GM19438 (cell line): ENCODE measurements at regions not wholly inside any gene's neighbourhood (a gene's known extent, or its start where the extent isn't known, plus 50 kb on each side); places are given as distances from the start of the nearest gene placed in this dataset.
"Not testable (repeated sequence)": the region's sequence is repeated elsewhere in the genome, so short reads cannot be mapped to it uniquely, and the experiment has no call there.

ENCODE experiments used
- ATAC-seq: cut with Tn5 transposase; IDR thresholded peaks from one replicate; pipeline ENCODE4 v1.9.1; 2021; ENCODE audit warnings: low read depth; ENCODE audit not compliant: unreplicated experiment

GRCh38 chr5:44756097-44756496 is 52.6 kb upstream of the MRPS30 start:
- ATAC-seq, result not testable (repeated sequence)

GRCh38 chr5:44747396-44747795 is 61.4 kb upstream of the MRPS30 start:
- ATAC-seq, result no peak

GRCh38 chr5:44740660-44741059 is 68.1 kb upstream of the MRPS30 start:
- ATAC-seq, result no peak

DNA sequence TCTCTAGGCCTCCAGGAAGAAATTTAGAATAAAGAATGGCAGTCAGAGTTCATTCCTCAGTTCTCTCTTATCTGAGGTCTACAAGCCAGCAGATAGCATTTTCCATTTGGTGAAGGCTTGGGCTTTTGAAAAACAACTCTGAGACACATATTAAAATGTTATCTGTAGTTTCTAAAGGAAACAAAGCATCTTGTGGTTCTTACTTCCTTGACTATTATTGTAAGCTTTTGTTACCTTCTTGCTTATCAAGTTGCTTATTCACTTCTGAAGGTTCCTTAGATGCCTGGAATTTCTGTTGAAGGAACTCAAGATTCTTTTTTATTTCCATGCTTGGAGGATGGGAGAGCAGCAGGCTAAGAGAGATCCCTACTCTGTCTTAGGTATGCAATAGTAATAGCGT is 79.2 kb upstream of the MRPS30 start:
- ATAC-seq, result no peak

DNA sequence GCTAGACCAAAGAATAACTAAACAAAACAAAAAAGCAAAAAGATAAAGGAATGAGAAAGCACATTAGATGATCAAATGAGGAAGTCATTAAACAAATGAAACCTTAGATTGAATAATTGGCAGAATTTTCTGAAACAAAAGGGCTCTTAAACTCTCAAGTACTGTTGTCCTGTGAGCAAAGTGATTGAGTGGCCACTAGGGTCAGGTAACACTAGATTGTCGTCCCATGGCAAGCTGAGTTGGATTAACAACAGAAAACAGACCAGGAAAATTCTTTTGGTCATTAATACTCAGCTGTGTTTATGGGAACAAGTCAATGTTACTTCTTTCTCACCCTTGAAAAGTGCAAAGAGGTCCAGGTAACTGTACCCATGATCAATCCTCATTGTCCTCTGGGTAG is 81.6 kb upstream of the MRPS30 start:
- no peak for ATAC-seq

DNA sequence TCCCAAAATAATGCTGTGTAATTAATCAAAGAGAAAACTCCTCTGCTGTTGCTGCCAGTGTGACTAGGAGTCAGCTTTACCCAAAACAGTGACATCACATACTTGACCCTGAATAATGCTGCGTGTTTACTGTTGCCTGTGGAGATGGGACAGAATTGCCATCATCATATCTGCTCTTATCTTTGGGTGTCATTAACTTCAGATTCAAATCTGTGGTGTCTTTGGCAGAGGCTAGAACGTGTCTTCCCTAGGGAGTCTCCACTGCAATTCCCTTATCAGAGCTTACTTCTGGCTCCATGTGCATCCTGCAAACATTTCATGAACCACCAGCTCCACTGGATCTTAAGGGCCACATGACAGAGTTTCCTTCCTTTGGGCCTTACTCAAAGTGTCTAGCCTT is 88.9 kb upstream of the MRPS30 start:
- ATAC-seq, result no peak

DNA sequence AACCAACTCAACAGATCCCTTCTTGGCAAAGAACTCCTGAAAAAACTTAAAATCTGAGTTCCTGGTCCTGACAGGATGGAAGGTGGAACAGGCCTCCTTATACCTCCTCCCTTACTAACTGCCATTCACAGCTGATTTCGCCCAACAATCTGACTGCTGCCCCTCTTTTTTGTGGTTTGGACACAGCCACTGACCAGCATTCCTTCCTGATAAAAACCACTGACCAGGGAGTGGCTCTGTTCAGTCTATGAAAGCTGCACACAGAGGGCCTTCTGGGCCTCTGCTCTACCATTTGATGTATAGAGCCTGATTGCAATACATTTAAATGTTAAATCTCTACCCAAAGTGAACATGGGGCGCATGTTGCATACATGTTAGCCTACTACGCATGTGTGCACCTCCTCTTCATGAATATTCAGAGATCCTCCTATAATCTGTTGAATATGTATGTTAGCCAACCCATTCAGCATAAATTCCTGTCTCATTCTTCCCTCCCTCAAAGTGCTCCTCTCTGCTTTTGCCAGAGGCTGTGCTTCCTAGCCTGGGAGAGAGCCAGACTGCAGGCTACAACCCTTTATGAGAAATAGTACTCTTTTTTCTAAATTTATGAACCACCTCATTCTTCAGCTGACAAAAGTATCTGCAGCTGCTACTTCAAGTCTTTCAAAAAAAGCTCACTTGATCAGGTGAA is 93.7 kb upstream of the MRPS30 start:
- ATAC-seq, result no peak

GRCh38 chr5:44713446-44713845 is 95.3 kb upstream of the MRPS30 start:
- ATAC-seq, result no peak

DNA sequence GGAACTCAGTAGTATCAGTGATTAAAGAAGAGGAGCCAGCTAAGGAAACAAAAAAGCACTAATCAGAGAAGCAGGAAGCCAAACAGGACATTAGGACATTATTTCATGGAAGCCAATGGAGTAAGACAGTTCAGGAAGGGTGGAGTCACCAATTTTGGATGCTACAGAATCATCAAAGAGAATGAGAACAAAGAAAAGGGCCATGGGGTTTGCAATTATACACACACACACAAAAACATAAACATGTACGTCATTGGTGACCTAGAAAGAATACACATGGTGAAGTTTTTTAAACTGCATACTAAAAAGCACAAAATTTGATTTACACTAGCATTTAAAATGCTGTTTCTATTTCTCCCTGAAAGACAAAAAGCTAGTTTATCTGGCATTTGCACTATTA is 96.8 kb upstream of the MRPS30 start:
- ATAC-seq, result no peak

DNA sequence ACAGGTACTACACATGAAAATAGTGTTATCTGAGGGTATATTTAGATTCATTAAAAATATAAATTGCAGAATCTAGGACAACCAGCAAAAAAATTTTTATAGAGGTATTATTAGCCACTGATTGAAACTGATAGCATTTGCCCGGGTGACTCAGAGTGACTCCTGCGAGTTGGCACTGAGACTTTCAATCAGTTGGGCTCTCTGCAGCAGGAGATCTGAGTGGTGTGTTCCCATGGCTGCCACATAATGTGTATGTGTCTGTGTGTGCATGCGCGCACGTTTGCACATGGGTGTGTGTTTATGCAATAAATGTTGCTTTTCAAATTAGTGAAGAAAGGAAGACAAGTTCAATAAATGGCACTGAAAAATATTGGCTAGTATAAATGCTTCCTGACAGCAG is 100.1 kb upstream of the MRPS30 start:
- no peak for ATAC-seq

DNA sequence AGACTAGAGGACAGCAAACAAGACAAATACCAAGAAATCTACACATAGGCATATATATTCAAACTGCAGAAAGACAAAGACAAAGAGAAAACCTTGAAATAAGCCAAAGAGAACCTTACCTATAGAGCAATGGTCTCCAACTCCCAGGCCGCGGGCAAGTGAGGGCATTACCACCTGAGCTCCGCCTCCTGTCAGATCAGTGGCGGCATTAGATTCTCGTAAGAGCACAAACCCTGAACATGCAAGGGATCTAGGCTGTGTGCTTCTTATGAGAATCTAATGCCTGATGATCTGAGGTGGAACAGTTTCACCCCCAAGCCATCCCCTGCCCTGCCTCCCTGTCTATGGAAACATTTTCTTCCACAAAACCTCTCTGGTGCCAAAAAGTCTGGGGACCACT is 101.0 kb upstream of the MRPS30 start:
- no peak for ATAC-seq

- ATAC-seq, result no peak
Measured at GRCh38 chr5:44697025-44697424, 111.7 kb upstream of the MRPS30 start.

GRCh38 chr5:44695259-44695658 is 113.5 kb upstream of the MRPS30 start:
- ATAC-seq, result no peak

GRCh38 chr5:44691802-44692201 is 116.9 kb upstream of the MRPS30 start:
- ATAC-seq, result no peak

DNA sequence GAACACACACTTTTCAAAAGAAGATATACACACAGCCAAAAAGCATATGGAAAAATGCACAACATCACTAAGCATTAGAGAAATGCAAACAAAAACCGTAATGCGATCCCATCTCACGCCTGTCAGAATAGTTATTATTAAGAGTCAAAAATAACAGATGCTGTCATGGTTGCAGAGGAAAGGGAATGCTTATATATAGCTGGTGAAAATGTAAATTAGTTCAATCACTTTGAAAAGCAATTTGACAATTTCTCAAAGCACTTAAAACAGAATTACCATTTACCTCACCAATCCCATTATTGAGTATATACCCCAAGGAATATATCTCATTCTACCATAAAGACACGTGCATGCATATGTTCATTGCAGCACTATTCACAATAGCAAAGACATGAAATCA is 126.8 kb upstream of the MRPS30 start:
- ATAC-seq, result no peak

DNA sequence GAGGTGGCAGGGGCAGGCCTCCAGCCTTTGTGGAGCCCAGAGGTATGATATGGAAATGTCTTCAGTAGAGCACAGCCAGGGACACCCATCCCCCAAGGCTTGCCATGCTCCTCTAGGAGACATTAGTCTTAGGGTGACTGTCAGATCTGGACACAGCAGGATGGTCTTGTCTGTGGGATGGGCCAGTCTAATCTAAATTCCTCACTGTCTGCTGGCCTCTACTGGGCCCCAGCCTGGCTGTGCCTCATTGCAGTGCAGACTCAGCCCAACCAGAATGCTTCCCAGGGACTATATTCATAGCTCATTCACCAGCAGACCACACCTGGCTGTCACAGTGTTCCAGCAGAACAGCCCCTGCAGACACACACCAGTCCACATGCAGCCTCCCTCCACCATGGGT is 129.5 kb upstream of the MRPS30 start:
- ATAC-seq, result no peak

GRCh38 chr5:44675296-44675695 is 133.5 kb upstream of the MRPS30 start:
- ATAC-seq, result no peak

GRCh38 chr5:44674461-44674860 is 134.3 kb upstream of the MRPS30 start:
- ATAC-seq, result no peak

DNA sequence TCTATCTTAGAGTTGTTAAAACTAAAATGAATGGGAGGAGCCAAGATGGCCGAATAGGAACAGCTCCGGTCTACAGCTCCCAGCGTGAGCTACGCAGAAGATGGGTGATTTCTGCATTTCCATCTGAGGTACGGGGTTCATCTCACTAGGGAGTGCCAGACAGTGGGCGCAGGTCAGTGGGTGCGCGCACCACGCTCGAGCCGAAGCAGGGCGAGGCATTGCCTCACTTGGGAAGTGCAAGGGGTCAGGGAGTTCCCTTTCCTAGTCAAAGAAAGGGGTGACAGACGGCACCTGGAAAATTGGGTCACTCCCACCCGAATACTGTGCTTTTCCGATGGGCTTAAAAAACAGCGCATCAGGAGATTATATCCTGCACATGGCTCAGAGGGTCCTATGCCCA is 140.3 kb upstream of the MRPS30 start:
- ATAC-seq, result not testable (repeated sequence)

- ATAC-seq, result no peak
Measured at GRCh38 chr5:44665101-44665701, 143.5 kb upstream of the MRPS30 start.

DNA sequence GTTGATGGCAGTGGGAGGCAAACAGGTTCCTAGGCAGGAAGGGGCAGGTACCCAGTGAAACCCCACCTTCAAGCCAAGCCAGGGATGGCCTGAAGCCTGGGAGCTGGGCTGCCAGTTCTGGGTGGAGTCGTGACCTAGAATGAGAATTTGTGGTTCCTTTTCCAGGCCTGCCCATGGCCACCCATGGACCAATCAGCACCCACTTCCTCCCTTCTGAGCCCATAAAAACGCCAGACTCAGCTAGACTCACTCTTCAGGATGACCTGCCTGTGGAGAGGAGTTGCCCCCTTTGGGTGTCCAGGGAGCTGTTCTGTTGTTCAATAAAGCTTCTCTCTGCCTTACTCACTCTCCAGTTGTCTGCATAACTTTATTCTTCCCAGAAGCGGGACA is 144.0 kb upstream of the MRPS30 start:
- no peak for ATAC-seq

GRCh38 chr5:44663991-44664710 is 144.6 kb upstream of the MRPS30 start:
- ATAC-seq, result no peak
